Right lobe of liver (tissue), 4 donors: ENCODE measurements at regions not wholly inside any gene's neighbourhood (a gene's known extent, or its start where the extent isn't known, plus 50 kb on each side); places are given as distances from the start of the nearest gene placed in this dataset.

Source experiments
- POLR2A ChIP-seq: fragments of 450-650 bp; IDR thresholded peaks from one replicate; pipeline ENCODE4 v1.6.1; 2017; ENCODE audit warnings: antibody characterized with exemption, mild to moderate bottlenecking
- TF ChIP-seq, protein P1 (sequence below), 4 donors: fragments of 200-600 bp in 3 of 4; fragments of 450-650 bp in 1 of 4; IDR thresholded peaks; one replicate each; pipeline versions ENCODE4 v1.5.1 to v1.8.0; 2016 to 2022; ENCODE audit warnings: antibody characterized with exemption in 4 of 4, mild to moderate bottlenecking in 2 of 4
- donor health status: DM: no; HTN: no; CAD: no.
- donor health status: DM: no; HTN: no; CAD: no.
- donor health status: DM: no; HTN: yes; CAD: no.

GRCh38 chr4:57734104-57734670 lies 624.0 kb upstream of the IGFBP7 start:
- TF ChIP-seq, protein P1, sequence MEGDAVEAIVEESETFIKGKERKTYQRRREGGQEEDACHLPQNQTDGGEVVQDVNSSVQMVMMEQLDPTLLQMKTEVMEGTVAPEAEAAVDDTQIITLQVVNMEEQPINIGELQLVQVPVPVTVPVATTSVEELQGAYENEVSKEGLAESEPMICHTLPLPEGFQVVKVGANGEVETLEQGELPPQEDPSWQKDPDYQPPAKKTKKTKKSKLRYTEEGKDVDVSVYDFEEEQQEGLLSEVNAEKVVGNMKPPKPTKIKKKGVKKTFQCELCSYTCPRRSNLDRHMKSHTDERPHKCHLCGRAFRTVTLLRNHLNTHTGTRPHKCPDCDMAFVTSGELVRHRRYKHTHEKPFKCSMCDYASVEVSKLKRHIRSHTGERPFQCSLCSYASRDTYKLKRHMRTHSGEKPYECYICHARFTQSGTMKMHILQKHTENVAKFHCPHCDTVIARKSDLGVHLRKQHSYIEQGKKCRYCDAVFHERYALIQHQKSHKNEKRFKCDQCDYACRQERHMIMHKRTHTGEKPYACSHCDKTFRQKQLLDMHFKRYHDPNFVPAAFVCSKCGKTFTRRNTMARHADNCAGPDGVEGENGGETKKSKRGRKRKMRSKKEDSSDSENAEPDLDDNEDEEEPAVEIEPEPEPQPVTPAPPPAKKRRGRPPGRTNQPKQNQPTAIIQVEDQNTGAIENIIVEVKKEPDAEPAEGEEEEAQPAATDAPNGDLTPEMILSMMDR (IDR thresholded peaks at IDR 0.05): no peak
- TF ChIP-seq POLR2A: no peak
